ENCODE measurements at regions not wholly inside any gene's neighbourhood (a gene's known extent, or its start where the extent isn't known, plus 50 kb on each side); places are given as distances from the start of the nearest gene placed in this dataset.

DNA sequence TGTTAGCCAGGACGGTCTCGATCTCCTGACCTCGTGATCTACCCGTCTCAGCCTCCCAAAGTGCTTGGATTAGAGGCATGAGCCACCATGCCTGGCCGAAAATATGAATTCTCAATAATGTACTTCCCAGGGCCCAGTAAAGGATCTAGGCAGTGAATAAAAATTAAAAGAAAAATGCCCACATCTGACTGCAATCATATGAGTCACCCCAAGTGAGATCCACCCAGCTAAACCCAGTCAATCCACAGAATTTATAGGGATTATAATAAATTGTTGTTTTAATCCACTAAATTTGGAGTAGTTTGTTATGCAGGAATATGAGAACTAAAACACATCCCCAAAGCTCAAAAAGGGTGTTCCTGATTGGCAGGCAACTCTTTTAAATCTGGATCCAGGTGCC is 93.5 kb upstream of the STK39 start:
- no peak for DNase-seq

- DNase-seq = no peak
These were observed 96.2 kb upstream of the STK39 start for GRCh38 chr2:168343586-168343985.

DNA sequence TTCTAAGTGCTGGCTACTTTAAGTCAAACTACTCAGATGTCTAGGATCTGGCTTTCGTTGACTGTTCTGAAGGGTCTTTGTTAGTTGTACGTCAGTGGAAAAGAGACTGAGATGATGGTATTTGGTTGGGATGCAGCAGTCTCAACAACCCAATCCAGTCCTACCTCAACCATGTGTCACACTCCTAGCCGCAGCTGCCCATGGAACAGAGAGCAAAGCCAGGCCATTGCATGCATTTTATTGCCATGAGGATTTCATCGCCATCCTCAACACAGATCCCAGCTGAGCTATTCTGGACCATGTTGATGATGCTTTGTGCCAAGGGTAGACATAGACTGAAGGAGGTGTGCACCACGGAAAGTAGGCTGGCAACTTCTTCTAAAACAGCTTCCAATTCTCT is 97.3 kb upstream of the STK39 start:
- DNase-seq = no peak

GRCh38 chr2:168345601-168346000 is 98.2 kb upstream of the STK39 start:
- no peak for DNase-seq

- peak; percentile 69 to 90 for DNase-seq
These were observed 99.5 kb upstream of the STK39 start for GRCh38 chr2:168346725-168347477.

- DNase-seq = peak; percentile 65 to 87
These were observed 100.7 kb upstream of the STK39 start for GRCh38 chr2:168348076-168348475.

- DNase-seq = peak; percentile 22 to 70
These were observed 103.0 kb upstream of the STK39 start for GRCh38 chr2:168350380-168350779.

DNA sequence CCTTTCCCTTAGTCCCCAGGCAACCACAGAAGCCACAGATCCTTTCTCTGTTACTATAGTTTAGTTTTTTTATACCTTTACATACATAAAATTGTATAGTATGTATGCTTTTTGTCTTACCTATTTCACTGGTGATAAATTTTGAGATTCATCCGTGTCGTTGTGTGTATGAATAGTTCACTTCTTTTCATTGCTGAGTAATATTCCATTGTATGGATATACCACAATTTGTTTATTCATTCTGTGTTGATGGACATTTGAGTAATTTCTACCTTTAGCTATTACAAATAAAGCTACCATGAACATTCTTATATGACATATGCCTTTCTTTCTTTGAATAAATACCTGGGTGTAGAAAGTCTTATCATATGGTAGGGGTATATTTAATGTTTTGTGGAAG is 102.8 kb upstream of the CERS6 start:
- no peak for DNase-seq

DNA sequence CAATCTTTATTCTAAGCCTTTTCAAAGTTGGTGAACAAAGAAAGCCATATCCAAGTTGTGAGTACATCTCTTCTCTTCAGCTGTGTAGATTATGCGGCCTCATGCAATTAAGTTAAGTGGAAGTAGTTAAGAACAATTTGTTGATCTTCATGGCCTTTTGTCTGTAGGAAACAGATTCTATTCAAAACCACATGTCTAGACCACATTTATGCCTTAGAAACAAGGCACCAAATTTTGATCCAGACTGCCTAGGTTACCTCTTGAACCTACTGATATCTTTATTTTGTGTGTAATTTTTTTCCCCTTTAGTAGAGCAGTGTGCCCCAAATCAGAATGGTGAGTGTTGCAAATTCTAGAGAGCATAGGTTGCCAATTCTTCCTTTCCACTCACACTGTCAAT is 101.6 kb upstream of the CERS6 start:
- no peak for DNase-seq

DNA sequence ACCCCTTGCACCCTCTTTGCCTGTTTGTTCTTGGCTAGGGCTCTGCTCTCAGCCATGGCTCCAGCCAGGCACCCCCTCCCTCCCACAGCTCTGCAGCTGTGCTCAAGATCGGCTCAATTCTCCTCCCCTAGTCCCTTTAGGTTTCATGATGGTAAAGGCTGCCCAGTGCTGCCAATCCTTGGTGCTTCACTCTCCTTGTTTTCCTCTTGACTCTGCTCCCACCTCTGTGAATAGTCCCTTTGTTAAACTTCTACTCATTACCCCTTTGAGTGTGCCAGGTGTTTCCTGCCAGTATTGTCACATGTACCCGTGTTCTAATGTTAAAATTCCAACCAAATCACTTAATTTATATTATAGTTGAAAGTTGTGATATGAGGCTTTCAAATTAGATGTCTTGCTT is 101.0 kb upstream of the CERS6 start:
- peak; percentile 81 to 90 for DNase-seq

DNA sequence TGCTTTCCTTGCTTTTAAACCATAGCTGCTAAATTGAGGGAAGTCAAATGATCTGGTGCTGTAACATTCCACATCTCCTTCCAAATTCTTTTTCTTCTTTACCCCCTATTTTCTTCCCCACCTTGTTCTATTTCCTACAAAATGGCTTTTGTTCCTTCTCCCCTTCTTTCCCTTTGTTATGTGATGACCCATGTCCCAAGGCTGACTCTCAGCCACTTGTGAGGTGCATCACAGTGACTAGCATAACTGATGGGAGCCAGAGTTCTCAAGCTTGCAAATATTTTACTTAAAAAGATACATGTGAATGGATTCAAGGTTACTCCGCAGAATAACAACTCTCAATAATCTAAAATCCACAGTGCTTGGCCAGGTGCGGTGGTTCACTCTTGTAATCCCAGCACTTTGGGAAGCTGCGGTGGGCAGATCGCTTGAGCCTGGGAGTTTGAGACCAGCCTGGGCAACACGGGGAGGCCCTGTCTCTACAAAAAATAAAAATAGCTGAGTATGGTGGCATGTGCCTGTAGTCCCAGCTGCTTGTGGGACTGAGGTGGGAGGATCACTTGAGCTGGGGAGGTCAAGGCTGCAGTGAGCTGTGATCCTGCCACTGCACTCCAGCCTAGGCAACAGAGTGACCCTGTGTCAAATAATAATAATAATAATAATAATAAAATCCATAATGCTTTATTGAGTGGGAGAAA is 100.1 kb upstream of the CERS6 start:
- no peak for DNase-seq

DNA sequence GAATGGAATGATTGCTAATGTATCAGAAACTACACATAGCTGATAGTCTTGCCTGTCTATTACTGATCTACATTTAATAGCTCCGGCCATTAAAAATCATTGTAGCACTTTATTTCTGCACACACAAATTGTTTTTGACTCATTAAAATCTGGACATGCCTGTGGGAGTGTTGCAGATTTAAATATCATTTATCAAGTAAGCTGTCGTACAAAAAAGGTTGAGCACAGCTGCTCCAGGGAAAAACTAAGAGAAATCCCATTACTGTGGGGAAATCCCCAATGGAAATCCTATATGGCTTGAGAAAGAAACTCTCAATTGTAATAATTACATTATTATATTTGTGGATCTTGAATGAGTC is 99.6 kb upstream of the CERS6 start:
- no peak for DNase-seq

DNA sequence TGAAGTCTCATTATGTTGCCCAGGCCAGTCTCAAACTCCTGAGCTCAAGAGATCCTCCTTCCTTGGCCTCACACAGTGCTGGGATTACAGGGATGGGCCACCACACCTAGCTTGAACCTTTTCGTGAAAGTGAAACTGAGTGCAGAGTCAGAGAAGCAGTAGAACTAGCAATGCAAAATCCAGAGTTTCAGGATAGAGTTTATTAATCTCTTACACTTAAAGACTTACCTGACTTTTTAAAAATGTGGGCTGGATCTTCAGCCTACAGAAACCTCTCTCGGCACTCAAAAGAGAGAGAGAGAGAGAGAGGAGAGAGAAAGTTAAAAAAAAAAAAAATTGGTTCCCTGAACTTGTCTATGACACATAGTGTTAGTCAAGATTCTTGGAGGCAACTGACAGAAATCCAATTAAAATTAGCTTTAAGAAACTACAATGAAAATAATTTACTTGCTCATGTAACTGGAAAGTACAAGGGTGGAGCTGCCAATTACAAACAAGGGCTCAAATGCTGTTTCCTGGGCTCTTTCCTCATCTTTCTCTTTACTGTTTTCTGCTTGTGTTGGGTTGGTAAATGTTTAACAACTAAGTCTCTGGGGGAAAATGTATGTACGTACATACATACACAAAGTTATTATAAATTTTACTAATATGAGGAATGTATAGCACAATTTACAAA is 98.1 kb upstream of the CERS6 start:
- DNase-seq = no peak

- no peak for DNase-seq
These were observed 97.0 kb upstream of the CERS6 start for GRCh38 chr2:168359082-168359481.

GRCh38 chr2:168363347-168364092 is 92.6 kb upstream of the CERS6 start:
- DNase-seq = no peak

DNA sequence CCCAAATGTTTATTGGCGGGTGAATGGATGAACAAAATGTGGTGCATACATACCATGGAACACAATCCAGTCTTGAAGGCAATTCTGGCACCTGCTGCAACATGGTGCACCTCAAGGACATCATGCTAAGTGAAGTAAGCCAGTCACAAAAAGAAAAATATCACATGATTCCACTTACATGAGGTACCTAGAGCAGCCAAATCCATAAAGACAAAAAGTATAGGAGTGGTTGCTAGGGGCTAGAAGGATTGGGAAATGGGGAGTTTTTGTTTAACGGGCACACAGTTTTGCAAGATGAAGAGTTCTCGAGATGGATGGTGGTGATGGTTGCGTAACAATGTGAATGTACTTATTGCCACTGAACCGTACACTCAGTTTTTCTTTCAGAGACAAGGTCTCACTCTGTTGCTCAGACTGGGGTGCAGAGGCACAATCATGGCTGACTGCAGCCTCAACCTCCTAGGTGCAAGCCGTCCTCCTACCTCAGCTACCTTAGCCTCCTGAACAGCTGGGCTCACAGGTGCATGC is 90.9 kb upstream of the CERS6 start:
- DNase-seq = no peak

DNA sequence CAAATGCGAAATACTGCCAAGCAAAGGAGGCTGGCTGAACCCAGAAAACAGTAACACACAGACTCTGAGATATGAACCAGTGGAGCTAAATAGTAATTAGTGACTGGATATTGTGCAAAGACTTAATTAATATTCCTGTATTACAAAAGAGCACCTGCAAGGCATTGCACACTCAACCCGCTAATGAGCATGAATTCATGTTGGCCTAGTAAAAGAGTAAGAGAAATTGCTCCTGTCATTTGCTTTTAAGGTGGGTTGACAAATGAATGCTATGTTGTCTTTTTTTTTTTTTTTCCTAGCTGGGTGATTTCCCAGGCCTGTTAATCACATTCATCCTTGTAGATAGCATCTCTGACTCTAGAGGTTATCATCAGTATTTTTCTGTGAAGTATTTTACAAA is 87.0 kb upstream of the CERS6 start:
- DNase-seq = no peak

DNA sequence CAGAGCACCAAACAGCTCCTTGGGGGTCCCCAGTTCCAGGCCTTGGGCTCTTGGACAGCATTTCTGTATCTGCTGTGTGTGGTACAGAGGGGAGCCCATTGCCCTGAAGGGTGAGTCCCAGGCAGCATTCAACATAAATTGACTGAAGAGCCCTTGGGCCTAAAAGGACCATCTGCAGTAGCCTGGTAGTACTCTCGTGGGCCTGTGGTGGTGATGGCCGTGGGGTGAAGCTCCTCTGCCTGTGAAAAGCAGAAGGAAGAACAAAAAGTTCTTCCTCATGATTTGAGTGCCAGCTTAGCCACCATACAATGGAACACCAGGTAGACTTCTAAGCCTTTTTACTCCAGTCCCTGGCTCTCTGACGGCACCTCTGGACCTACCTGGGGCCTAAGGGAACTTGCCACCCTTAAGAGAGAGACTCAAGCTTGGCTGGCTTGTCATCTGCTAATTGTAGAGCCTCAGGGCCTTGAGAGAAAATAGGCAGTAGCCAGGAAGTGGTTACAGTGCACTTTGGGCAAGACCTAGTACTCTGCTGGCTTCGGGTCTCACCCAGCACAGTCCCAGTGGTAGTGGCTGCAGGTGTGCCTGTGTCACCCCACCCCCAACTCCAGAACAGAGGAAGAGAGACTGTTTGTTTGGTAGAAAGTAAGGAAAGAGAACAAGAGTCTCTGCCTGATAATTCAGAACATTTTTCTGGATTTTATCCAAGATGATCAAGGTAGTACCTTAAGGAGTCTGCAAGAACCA is 84.6 kb upstream of the CERS6 start:
- no peak for DNase-seq

DNA sequence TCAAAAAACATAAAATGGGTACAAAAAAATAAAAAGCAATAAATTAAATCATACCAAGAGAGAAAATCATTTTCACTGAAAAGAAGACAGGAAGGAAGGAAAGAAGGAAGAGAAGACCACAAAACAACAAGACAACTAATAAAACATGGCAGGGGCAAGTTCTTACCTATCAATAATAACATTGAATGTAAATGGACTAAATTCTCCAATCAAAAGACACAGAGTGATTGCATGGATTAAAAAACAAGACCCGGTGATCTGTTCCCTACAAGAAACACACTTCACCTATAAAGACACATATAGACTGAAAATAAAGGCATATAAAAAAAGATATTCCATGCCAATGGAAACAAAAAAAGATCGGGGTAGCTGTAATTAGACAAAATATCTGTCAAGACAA is 82.6 kb upstream of the CERS6 start:
- DNase-seq = no peak

DNA sequence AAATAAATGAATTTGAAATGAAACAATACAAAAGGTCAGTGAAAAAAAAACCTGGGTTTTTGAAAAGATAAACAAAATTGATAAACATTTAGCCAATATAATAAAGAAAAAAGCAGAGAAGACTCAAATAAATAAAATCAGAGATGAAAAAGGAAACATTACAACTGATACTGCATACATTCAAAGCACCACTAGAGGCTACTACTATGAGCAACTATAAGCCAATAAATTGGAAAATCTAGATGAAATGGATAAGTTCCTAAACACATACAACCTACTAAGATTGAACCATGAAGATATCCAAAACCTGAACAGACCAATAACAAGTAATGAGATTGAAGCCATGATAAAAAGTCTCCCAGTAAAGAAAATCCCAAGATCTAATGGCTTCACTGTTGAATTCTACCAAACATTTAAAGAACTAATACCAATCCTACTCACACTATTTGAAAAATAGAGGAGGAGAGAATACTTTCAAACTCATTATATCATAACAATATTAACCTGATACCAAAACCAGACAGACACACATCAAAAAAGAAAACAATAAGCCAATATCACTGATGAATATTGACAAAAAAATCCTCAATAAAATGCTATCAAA is 80.8 kb upstream of the CERS6 start:
- DNase-seq = no peak

DNA sequence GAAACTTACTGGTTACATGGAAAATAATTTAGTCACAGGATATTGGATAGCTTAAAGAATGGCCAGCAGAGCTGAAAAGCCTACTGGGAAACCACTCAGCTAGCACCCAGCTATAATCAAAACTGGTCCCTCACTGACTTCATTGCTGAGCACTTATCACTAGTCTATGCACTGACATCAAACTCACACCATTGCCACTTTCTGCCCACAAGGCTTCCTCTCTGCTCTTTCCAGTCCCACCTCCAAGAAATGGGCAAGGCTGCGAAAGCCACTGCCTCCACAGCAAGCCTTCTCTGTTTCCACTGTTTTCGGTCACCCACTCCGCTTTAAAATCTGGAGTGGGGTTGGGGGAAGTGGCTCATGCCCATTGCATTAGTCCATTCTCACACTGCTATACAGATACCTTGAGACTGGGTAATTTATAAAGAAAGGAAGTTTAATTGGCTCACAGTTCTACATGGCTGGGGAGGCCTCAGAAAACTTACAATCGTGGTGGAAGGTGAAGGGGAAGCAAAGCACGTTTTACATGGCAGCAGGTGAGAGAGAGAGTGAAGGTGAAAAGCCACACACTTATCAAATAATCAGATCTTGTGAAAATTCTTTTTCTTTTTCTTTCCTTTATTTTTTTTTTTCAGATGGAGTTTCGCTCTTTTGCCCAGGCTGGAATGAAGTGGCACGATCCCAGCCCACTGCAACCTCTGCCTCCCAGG is 77.0 kb upstream of the CERS6 start:
- DNase-seq = no peak
